Esophagus squamous epithelium (tissue), 4 donors: ENCODE measurements at regions not wholly inside any gene's neighbourhood (a gene's known extent, or its start where the extent isn't known, plus 50 kb on each side); places are given as distances from the start of the nearest gene placed in this dataset.

Experiments
- POLR2A ChIP-seq, 4 donors: fragments of 450-650 bp; IDR thresholded peaks; one replicate each; pipeline ENCODE4 v1.6.1; 2017; ENCODE audit warnings: antibody characterized with exemption in 4 of 4, mild to moderate bottlenecking in 4 of 4, moderate library complexity in 3 of 4
- TF ChIP-seq, protein P1 (sequence below), 6 experiments: fragments of 450-650 bp in 4 of 6; fragments of 200-600 bp in 2 of 6; sonication (generic) in 2 of 6; IDR thresholded peaks; one replicate each; pipeline ENCODE4 v1.5.1; 2016 to 2019; ENCODE audit warnings: antibody characterized with exemption in 6 of 6, mild to moderate bottlenecking in 4 of 6, moderate library complexity in 4 of 6

DNA sequence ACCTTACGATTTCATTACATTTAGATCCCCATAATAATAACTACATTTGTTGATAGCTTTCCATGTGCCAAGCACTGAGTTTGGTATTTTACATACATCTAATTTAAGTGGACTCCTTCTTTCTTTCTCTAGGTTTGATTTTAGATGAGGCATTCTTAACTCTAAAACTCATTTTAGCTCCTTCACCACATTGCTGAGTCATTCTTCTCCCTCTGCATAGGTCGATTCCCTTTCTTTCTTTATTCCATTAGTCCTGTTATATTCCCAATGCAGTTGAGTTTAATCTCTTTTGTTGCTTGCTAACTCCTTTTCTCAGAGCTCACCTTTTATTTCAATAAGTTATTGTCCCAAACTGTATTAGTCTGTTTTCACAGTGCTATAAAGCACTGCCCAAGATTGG lies 329.8 kb downstream of the TAF11L14 start:
- no peak for TF ChIP-seq POLR2A (IDR thresholded peaks at IDR 0.05)
- TF ChIP-seq, protein P1, sequence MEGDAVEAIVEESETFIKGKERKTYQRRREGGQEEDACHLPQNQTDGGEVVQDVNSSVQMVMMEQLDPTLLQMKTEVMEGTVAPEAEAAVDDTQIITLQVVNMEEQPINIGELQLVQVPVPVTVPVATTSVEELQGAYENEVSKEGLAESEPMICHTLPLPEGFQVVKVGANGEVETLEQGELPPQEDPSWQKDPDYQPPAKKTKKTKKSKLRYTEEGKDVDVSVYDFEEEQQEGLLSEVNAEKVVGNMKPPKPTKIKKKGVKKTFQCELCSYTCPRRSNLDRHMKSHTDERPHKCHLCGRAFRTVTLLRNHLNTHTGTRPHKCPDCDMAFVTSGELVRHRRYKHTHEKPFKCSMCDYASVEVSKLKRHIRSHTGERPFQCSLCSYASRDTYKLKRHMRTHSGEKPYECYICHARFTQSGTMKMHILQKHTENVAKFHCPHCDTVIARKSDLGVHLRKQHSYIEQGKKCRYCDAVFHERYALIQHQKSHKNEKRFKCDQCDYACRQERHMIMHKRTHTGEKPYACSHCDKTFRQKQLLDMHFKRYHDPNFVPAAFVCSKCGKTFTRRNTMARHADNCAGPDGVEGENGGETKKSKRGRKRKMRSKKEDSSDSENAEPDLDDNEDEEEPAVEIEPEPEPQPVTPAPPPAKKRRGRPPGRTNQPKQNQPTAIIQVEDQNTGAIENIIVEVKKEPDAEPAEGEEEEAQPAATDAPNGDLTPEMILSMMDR (IDR thresholded peaks at IDR 0.05) = no peak
